Endothelial cell of umbilical vein (primary cell): ENCODE measurements at regions not wholly inside any gene's neighbourhood (a gene's known extent, or its start where the extent isn't known, plus 50 kb on each side); places are given as distances from the start of the nearest gene placed in this dataset.

Source experiments
- BruUV-seq: library from RNA; stranded (reverse); fragments of 400-500 nt; replicated peaks from 2 replicates; lab custom pipeline; 2021; lab: Mats Ljungman, UMichigan
- CTCF ChIA-PET: fragments of 300-600, 350-600 bp; sonication (Branson Sonifier 250); formaldehyde crosslinking; loops from one replicate; lab custom pipeline; 2021; ENCODE audit warnings: antibody characterized with exemption, inconsistent platforms; lab: Charles Lee
- POLR2A ChIA-PET: fragments of 300-600, 350-600 bp; sonication (Branson Sonifier 250); formaldehyde crosslinking; loops from one replicate; lab custom pipeline; 2021; ENCODE audit warnings: antibody characterized with exemption, inconsistent platforms; lab: Charles Lee
- DNase-seq: peaks from one replicate; pipeline ENCODE4 v3.0.0-alpha.2; 2011; ENCODE audit warnings: low read depth, low spot score
- FAIRE-seq: peaks from 2 replicates; lab custom pipeline; 2011; peaks lifted over from hg19 to GRCh38; lab: Jason Lieb, UNC
- H2AFZ ChIP-seq: 2 replicates; pipeline ENCODE4 v1.6.0; 2012; ENCODE audit warnings: low read depth, low read length, control low read depth, inconsistent platforms
- H3K27ac ChIP-seq: 2 replicates; pipeline ENCODE4 v1.5.1; 2011; ENCODE audit warnings: low read depth, mild to moderate bottlenecking, control low read depth, low read length, moderate library complexity; ENCODE audit not compliant: insufficient read depth
- H3K27me3 ChIP-seq, 2 experiments: 2 replicates each; pipeline versions ENCODE4 v1.6.0 to v1.6.1; 2011; ENCODE audit warnings: low read length in 2 of 2, mixed read lengths in 1 of 2; ENCODE audit not compliant: control insufficient read depth in 2 of 2, insufficient read depth in 2 of 2
- H3K36me3 ChIP-seq, 2 experiments: 2 replicates in 1 of 2; 3 replicates in 1 of 2; pipeline ENCODE4 v1.5.1; 2011; ENCODE audit warnings: low read length in 2 of 2, mild to moderate bottlenecking in 1 of 2, moderate library complexity in 1 of 2; ENCODE audit not compliant: control insufficient read depth in 2 of 2, insufficient read depth in 2 of 2; ENCODE audit errors: extremely low read depth in 1 of 2
- H3K4me1 ChIP-seq: 3 replicates; pipeline ENCODE4 v1.5.1; 2011; ENCODE audit warnings: mild to moderate bottlenecking, low read length; ENCODE audit not compliant: control insufficient read depth, insufficient read depth; ENCODE audit errors: extremely low read depth
- H3K4me2 ChIP-seq: 2 replicates; pipeline ENCODE4 v1.6.1; 2011; ENCODE audit warnings: low read length, control low read depth, mixed read lengths; ENCODE audit not compliant: insufficient read depth
- H3K4me3 ChIP-seq, 3 experiments: fragments of 200-600 bp in 1 of 3; sonication (generic), shearing (Covaris generic) in 1 of 3; replicated peaks in 1 of 3; 2 replicates each; pipeline ENCODE4 v1.5.1; 2011 to 2016; ENCODE audit warnings: control low read depth in 3 of 3, low read length in 3 of 3, mild to moderate bottlenecking in 2 of 3, inconsistent platforms in 1 of 3, low read depth in 1 of 3, moderate library complexity in 1 of 3; ENCODE audit not compliant: insufficient read depth in 1 of 3
- H3K79me2 ChIP-seq: 2 replicates; pipeline ENCODE4 v1.6.0; 2012; ENCODE audit warnings: low read length, inconsistent platforms; ENCODE audit not compliant: control insufficient read depth, insufficient read depth
- H3K9ac ChIP-seq: replicated peaks from 2 replicates; pipeline ENCODE3; 2011; ENCODE audit warnings: low read length, control low read depth; ENCODE audit not compliant: insufficient read depth; ENCODE audit errors: extremely low read depth
- H3K9me1 ChIP-seq: replicated peaks from 3 replicates; pipeline ENCODE4 v1.6.0; 2011; ENCODE audit warnings: mild to moderate bottlenecking, low read length; ENCODE audit not compliant: control insufficient read depth, insufficient read depth; ENCODE audit errors: extremely low read depth
- H3K9me3 ChIP-seq: replicated peaks from 2 replicates; pipeline ENCODE4 v1.5.1; 2012; ENCODE audit warnings: low read length, inconsistent platforms; ENCODE audit not compliant: control insufficient read depth, insufficient read depth
- H4K20me1 ChIP-seq: replicated peaks from 2 replicates; pipeline ENCODE3; 2011; ENCODE audit warnings: mild to moderate bottlenecking, low read length; ENCODE audit not compliant: control insufficient read depth, insufficient read depth; ENCODE audit errors: extremely low read depth
- EZH2 ChIP-seq: IDR thresholded peaks from 2 replicates; pipeline ENCODE4 v1.6.1; 2012; ENCODE audit warnings: borderline replicate concordance, low read depth, mild to moderate bottlenecking, moderate library complexity, low read length, inconsistent platforms; ENCODE audit not compliant: severe bottlenecking
- FOS ChIP-seq: IDR thresholded peaks from 2 replicates; pipeline ENCODE4 v1.6.1; 2011; ENCODE audit warnings: mild to moderate bottlenecking, low read length, moderate library complexity, borderline replicate concordance; ENCODE audit not compliant: insufficient read depth
- GATA2 ChIP-seq: IDR thresholded peaks from 2 replicates; pipeline ENCODE4 v1.7.0; 2011; ENCODE audit warnings: low read depth, mild to moderate bottlenecking, moderate library complexity, mixed read lengths, low read length; ENCODE audit not compliant: insufficient read length, insufficient read depth
- JUN ChIP-seq: IDR thresholded peaks from 2 replicates; pipeline ENCODE4 v1.6.1; 2011; ENCODE audit warnings: borderline replicate concordance, low read depth; ENCODE audit not compliant: insufficient read length, insufficient read depth
- MYC ChIP-seq: IDR thresholded peaks from one replicate; pipeline ENCODE4 v1.6.1; 2011; ENCODE audit warnings: mild to moderate bottlenecking, low read depth, low read length
- POLR2A ChIP-seq: IDR thresholded peaks from 2 replicates; pipeline ENCODE4 v1.6.1; 2012; ENCODE audit warnings: low read depth, mild to moderate bottlenecking, control low read depth, low read length
- POLR2AphosphoS5 ChIP-seq: IDR thresholded peaks from 2 replicates; pipeline ENCODE4 v1.6.1; 2012; ENCODE audit warnings: low read depth, mild to moderate bottlenecking, control low read depth, low read length, moderate library complexity; ENCODE audit not compliant: insufficient read depth
- dilution Hi-C: fragments of 300-500 bp; cut with MboI; formaldehyde crosslinking; loops from one replicate; pipeline ENCODE4 v1.15.0; 2019; ENCODE audit warnings: low sequenced_read_pairs; ENCODE audit not compliant: extremely low pct_ligation_motif_present
- intact Hi-C: fragments of 100-400 bp; cut with micrococcal nuclease; formaldehyde crosslinking; loops from one replicate; pipeline ENCODE4 v1.10.0; 2022
- TF ChIP-seq, protein P1 (sequence below), 2 donors: IDR thresholded peaks; 1 replicate in 1 of 2; 2 replicates in 1 of 2; pipeline ENCODE4 v1.5.1; 2011; ENCODE audit warnings: low read length in 2 of 2, mild to moderate bottlenecking in 2 of 2, moderate library complexity in 2 of 2, control low read depth in 1 of 2, inconsistent platforms in 1 of 2, low read depth in 1 of 2; ENCODE audit not compliant: insufficient read depth in 1 of 2; ENCODE audit errors: extremely low read depth in 1 of 2
- TF ChIP-seq, protein P2 (sequence below): IDR thresholded peaks from 2 replicates; pipeline ENCODE4 v1.6.1; 2011; ENCODE audit not compliant: insufficient read depth, insufficient read length

DNA sequence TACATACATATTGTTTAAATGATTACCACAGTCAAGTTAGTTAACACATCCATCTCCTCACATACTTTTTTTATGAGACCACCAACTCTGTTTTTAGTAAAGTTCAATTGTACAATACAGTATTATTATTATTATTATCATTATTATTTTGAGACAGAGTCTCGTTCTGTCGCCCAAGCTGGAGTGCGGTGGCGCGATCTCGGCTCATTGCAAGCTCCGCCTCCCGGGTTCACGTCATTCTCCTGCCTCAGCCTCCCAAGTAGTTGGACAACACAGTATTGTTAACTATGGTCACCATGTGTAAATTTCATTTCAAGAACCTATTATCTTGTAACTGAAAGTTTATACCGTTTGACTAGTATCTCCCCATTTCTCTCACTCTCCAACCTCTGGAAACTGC is 942.0 kb upstream of the FBXO33 start:
- Histone ChIP-seq H3K4me3 (no peak overlapping the region), H3K27ac (no peak overlapping the region), H3K9ac (no peak overlapping the region), H3K27me3 (no peaks in the 10 kb centered on the region), H3K9me3 (no peaks in the 10 kb centered on the region), H3K36me3 (no peaks in the 10 kb centered on the region), H4K20me1 (no peaks in the 10 kb centered on the region), H3K4me1 (no peaks in the 10 kb centered on the region), H2AFZ (no peak overlapping the region), H3K79me2 (no peaks in the 10 kb centered on the region), H3K4me2 (no peak overlapping the region), H3K9me1 (no peaks in the 10 kb centered on the region)
- DNase-seq, result no peak
- POLR2A ChIA-PET, result no interaction called here
- dilution Hi-C loops, result no loop called here
- BruUV-seq, result no TSS peak
- no peak for FAIRE-seq
- TF ChIP-seq EZH2, result no peak
- TF ChIP-seq GATA2, result no peak
- no peak for TF ChIP-seq POLR2A
- no peak for TF ChIP-seq MYC
- TF ChIP-seq, protein P1, sequence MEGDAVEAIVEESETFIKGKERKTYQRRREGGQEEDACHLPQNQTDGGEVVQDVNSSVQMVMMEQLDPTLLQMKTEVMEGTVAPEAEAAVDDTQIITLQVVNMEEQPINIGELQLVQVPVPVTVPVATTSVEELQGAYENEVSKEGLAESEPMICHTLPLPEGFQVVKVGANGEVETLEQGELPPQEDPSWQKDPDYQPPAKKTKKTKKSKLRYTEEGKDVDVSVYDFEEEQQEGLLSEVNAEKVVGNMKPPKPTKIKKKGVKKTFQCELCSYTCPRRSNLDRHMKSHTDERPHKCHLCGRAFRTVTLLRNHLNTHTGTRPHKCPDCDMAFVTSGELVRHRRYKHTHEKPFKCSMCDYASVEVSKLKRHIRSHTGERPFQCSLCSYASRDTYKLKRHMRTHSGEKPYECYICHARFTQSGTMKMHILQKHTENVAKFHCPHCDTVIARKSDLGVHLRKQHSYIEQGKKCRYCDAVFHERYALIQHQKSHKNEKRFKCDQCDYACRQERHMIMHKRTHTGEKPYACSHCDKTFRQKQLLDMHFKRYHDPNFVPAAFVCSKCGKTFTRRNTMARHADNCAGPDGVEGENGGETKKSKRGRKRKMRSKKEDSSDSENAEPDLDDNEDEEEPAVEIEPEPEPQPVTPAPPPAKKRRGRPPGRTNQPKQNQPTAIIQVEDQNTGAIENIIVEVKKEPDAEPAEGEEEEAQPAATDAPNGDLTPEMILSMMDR (IDR thresholded peaks at IDR 0.05; ENCODE audit: extremely low read depth in 1 of 2, insufficient read depth in 1 of 2, low read depth in 1 of 2, low read length in 2 of 2), result no peak
- TF ChIP-seq, protein P2, sequence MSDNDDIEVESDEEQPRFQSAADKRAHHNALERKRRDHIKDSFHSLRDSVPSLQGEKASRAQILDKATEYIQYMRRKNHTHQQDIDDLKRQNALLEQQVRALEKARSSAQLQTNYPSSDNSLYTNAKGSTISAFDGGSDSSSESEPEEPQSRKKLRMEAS, result no peak
- no peak for TF ChIP-seq FOS
- no peak for TF ChIP-seq POLR2AphosphoS5
- no peak for TF ChIP-seq JUN
- CTCF ChIA-PET, result interaction anchor here (1.0 kb wide), 1 partner anchor 184 kb away, joined by 3 read pairs; no protein-coding TSS in a partner anchor
- intact Hi-C loops, result no loop called here
